DMS114 treated with DMSO at 0.1 percent for 48 hours (cell line): ENCODE measurements at regions not wholly inside any gene's neighbourhood (a gene's known extent, or its start where the extent isn't known, plus 50 kb on each side); places are given as distances from the start of the nearest gene placed in this dataset.
"Not testable (repeated sequence)": the region's sequence is repeated elsewhere in the genome, so short reads cannot be mapped to it uniquely, and the experiment has no call there.

Experiments used
- DNase-seq: peaks from one replicate; lab custom pipeline; 2025; ENCODE audit not compliant: unreplicated experiment; lab: John Stamatoyannopoulos, UW

DNA sequence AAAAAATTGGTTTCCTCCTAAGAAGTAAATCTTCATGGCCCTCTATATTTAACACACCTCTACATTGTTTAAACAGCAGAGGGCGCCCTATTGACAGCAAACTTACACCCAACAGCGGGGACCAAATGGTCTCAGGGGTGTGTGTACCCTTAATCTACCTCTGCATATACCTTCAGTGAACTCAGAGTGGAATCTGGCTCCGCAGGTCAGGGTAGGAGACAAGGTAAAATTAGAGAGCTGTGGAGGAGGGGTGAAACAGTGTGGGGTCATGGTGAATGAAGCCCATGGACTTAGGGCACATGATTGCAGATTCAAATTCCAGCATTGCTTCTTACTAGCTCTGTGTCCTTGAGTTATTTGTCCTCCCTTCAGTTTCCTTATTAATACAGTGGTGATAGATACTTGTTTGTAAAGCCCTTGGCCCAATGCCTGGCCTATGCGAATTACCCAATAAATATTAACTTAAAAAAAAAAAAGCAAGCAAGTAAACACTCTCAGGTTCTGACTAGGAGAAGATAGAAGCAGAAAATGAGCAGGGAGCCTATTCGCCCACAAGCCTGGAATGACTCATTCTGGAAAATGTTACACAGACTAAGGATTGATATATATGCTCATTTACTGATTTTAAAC, 122.9 kb downstream of the CAVIN4 start:
- DNase-seq: no peak

DNA sequence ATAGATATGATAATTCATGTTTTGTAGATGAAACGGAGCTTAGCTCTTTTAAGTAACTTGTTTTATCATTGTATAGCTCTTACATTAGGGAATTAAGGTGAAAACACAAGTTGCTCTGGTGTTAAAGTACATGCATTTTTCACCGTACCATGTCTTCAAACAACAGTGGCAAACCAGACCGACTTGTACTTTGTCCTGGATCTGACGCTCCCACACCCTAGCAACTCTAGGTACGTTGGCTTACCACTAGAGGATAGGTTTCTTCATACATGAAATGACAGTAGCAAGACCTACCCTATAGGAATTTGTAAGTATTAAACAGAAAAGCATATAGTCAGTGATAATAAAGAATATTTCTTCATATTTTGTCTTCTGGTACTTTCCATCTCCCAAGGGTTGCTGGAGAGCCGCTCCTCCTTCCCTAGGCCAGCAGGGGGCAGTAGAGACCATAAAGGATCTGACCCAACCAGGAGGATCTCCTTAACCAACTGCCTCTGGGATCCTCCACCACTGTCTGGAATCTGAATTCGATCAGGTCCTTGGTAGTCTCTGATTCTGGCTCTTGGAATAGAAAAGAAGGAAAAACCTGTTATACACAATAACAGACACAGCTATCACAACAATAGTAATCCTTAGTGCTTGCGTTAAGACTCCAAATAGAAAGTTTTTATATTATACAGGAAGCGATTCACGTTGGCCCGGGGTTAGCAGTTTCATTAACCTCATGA, 136.7 kb downstream of the CAVIN4 start:
- no peak for DNase-seq

DNA sequence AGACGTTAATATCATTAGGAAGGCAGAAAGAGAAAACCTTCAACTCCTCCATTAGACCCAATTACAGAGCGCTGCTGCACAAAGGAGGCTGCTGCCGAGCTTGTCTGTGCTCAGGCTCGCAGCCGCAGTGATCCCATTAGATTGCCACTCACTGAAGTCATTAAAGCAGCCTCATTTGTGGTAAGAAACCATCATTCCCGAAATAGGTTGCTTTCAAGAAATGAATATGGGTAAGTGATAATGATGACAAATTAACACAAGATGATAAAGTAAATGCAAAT, 137.2 kb downstream of the CAVIN4 start:
- DNase-seq: no peak

DNA sequence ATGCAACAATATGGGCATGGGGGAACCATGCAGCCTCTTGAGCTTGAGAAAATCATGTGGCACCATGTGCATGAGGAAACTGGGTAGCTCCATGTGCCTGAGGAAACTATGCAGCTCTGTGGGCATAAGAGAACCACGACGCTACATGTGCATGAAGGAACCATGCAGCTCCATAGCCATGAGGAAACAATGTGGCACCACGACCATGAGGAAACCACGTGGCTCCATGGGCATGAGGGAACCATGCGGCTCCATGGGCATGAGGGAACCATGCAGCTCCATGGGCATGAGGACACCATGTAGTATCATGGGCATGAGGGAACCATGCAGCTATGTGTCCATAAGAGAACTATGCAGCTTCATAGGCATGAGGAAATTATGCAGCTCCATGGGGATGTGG, 140.8 kb downstream of the CAVIN4 start:
- DNase-seq: no peak

DNA sequence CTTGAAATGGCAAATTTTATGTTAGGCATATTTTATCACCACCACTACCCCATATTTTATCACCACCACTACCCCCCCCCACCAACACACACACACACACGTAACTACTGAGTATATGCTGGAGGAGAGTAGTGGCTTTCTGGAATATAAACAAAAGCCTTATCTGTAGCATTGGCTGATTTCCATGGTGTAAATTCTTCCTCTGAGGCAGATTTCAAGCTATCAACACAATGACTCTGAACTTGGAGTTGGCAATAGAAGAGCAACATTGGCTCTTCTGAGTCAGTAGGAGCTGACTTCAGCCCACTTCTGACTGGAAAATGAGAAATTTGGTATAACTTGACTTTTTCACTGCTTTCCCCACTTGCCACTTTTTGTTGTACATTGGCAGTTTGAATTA, 143.0 kb downstream of the CAVIN4 start:
- no peak for DNase-seq

DNA sequence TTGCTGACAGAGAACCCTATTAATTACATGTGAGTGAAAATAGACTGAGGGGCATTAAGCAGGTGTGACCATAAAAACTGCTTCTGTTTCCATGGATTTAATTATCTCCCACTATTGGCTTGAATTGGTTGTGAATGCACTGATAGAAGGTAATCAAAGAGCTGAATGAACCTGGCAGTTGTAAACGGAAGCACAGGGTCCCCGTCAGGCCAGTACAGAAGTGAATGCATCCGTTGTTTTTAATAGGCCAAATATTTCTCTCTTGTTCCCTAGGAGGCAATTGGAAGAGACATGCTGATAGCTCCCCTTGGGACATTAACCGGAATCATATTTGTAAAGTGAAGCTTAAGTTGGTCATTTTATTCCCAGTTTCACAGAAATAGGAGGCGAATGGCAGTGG, 147.0 kb downstream of the CAVIN4 start:
- no peak for DNase-seq

DNA sequence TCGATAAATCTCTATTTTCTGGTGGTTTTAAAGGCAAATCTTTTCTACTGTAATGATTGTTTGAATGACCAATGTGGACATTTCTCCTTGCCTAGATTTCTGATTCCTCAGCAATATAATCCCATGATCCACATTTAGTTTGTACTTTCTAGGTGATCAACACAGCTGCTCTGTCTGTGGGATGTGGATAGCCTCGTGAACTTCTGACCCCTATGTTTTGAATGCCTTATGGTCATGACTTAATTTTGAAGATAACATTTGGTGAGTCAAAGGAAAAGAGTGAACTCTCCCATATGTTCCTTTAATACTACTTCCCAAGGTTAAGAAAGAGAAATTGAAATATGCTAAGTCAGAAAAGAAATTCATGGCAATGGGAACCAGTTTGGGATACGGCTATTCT, 147.5 kb downstream of the CAVIN4 start:
- DNase-seq: no peak

DNA sequence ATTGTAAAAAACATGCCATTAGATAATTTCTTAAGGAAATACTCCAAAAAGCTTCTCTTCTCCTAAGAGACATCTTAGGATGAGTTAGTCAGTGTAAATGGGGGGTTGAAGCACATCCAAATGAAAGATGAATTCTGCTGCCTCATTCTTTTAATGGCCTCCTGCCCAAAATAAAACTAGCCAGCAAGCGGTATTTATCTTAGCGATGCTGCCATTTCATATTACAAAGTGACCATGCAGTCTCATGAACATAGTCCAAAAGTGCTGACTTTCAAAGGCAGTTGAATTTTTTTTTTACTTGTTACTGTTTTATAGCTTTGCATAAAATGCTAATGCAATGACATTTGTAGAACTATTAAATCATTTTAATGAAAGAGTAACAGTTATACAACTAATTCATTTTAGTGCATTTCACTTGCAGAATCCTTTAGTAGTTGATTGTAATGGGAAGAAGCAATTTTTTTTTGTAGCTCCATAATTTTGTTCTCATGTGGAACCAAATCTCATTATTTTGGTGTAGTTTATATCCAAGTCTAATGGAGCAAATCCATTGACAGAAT, 151.5 kb downstream of the CAVIN4 start:
- DNase-seq: no peak

DNA sequence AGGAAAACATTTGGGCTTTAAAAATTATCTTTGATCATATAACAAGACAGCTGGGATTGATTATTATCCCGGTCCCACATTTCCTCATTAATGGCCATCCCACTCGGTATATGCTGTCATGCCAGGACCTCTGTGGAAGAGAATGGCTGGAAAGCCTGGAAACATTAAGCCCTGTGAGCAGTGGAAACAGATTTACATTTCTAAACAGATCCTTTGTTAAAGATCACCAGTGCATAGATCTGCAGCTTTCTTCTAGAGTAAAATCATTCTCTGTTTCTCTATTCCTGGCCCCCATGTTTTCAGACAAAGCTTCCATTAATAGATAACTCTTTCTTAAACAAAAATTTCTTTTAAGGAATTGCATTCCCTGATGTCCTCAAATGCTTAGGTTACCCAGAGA, 152.2 kb downstream of the CAVIN4 start:
- no peak for DNase-seq

DNA sequence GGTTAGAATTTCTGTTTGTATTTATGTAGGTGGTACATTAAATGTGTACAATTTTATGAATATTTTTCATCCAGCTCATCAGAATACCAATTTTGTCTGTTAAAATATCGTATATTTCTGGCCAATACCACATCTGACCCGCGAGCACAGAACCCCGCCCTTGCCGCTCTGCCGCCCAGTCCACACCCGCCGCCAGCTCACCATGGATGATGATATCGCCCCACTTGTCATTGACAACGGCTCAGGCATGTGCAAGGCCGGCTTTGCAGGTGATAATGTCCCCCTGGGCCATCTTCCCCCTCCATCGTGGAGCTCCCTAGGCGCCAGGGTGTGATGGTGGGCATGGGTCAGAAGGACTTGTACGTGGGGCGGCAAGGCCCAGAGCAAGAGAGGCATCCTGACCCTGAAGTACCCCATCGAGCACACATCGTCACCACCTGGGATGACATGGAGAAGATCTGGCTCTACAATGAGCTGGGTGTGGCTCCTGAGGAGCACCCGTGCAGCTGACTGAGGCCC, 153.2 kb downstream of the CAVIN4 start:
- no peak for DNase-seq

DNA sequence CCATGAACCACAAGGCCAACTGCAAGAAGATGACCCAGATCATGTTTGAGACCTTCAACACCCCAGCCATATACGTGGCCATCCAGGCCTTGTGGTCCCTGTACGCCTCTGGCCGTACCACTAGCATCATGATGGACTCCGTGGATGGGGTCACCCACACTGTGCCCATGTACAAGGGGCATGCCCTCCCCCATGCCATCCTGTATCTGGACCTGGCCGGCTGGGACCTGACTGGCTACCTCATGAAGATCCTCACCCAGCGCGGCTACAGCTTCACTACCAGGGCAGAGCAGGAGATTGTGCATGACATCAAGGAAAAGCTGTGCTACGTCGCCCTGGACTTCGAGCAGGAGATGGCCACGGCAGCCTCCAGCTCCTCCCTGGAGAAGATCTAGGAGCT, 153.7 kb downstream of the CAVIN4 start:
- DNase-seq: no peak

DNA sequence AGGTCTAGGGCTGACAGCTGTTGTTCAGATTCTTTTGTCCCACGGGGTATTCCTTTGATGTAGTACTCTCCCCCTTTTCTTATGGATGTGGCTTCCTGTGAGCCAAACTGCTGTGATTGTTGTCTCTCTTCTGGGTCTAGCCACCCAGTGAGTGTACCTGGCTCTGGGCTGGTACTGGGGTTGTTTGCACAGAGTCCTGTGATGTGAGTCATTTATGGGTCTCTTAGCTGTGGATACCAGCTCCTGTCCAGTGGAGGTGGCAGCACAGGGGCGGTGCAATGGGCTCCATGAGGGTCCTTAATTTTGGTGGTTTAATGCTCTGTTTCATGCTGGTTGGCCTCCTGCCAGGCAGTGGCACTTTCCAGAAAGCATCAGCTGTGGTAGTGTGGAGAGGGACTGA, 161.3 kb downstream of the CAVIN4 start:
- DNase-seq: no peak

DNA sequence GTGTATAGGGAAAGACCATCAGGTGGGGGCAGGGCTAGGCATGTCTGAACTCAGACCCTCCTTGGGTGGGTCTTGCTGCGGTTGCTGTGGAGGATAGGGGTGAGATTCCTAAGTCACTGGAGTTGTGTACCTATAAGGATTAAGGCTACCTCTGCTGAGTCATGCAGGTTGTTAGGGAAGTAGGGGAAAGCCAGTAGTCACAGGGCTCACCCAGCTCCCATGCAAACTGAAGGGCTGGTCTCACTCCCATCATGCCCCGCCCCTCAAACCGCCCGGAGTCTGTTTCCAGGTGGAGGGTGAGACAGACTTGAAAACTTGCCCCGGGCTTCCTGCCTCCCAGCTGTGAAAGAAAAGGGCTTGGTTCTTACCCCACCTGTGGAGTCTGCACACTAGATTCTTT, 161.8 kb downstream of the CAVIN4 start:
- no peak for DNase-seq

DNA sequence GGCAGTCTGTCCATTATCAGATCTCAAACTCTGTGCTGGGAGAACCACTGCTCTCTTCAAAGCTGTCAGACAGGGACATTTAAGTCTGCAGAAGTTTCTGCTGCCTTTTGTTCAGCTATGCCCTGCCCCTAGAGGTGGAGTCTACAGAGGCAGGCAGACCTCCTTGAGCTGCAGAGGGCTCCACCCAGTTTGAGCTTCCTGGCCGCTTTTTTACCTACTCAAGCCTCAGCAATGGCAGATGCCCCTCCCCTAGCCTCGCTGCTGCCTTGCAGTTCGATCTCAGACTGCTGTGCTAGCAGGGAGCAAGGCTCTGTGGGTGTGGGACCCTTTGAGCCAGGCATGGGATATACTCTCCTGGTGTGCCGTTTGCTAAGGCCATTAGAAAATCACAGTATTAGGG, 171.1 kb downstream of the CAVIN4 start:
- not testable (repeated sequence) for DNase-seq

DNA sequence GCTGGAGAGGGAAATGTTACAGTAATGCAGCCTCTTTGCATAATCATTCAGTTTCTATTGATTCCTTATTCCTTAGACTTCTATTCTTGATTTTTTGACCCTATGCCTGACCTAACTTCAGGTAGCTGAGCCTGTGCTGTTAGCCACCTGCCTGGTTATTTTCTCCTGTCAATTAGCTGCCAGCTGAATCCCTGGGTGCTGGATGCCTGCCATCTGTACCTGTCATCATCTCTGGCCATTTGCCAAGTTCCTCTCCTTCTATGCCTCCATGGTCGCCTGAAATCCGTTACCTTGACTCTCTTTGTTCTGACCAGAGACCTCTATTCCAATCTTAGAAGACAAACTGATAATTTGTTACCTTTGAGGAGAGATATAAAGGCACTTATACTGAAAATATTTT, 178.3 kb downstream of the CAVIN4 start:
- DNase-seq: no peak

DNA sequence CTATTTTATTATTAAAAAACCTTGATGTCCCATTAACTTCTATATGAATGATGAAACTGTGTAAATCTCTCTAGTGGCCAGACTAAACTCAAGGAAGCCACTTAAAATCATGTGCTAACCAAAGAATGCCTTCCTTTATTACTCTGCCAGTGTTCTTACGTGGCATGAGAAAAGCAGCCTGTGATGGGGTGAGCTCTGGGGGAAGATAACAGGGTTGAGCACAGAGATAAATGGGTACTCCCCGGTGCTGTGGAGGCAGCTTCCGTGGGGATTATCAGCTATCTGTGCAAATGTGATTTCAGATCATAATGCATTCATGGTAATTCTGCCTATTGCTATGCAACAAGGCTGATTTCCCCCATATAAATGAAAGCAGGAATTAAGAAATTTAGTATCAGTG, 181.3 kb downstream of the CAVIN4 start:
- DNase-seq: no peak

DNA sequence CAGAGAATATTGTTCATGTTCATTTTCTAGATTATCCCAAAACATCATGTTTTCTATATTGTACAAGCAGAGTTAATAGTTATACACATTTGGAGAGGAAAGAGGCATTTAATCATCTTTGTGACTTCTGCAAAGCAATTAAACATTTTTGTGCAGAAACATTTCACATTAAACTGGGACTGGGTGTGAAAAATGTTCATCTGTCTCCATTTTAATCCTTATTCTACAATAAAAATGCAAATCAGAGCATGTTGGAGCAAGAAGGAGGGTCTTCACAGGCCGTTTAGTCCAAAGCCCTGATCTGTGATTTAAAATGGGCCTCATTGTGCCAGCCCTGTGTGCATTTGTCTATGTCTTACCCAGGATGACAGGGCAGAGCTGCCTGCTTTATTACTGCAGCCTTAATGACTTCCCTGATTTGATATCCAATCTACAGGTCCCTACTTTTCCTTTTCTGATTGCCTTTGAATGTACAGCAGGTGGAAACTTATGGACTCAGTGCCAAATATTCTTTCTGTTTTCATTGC, 183.5 kb downstream of the CAVIN4 start:
- DNase-seq: no peak

DNA sequence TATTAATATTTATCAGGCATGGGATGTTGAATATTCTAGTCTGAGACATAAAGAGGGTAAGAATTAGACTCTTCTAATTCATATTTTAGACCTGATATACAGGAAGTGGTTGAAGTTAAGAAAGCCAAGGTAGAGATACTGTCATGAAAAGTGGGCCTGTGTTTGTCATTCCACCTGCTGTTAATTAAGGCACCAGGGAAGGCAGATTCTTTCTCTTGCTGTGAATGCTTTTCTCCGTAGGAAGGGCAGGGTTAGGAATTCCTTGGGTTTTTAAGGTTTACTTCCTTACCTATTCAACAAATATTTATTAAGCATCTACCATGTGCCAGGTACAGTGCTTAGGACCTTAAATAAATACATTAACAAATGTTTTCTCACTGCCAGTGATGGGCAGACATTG, 196.4 kb downstream of the CAVIN4 start:
- no peak for DNase-seq

DNA sequence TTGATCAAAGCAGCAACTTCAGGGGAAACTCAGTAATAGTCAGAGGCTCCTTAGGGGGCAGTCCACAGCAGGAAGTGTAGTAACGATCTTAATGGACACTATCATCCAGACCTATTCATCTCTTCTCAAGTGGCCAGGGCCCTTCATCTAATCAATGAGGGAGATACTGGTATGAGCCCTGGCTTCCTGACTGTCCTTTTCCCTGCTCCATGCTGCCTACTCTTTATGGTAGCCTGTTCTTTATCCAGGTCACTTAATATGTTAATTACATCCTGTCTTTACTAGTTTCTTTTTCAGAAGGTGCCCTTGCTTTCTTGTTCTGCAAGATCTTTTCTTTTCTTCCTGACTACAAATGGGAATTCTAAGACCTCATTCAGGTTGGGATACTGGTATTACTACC, 197.1 kb downstream of the CAVIN4 start:
- DNase-seq: no peak

DNA sequence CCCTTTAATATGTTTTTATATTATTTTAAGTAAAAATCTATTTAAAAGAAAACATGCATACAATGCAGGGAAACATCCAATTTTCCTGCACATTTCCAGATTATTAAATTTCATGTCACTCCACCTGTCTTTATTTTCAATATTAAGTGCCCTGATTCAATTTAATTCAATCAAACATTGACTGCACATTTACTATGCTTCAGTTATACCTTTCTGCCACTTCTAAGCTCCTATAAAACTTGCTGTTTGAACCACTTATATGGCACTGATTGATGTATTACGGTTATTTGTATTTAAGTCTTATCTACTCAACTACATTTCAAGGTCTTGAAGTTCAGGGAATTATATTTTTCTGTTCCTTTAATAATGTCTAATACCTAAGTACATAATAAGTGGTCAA, 198.0 kb downstream of the CAVIN4 start:
- no peak for DNase-seq

DNA sequence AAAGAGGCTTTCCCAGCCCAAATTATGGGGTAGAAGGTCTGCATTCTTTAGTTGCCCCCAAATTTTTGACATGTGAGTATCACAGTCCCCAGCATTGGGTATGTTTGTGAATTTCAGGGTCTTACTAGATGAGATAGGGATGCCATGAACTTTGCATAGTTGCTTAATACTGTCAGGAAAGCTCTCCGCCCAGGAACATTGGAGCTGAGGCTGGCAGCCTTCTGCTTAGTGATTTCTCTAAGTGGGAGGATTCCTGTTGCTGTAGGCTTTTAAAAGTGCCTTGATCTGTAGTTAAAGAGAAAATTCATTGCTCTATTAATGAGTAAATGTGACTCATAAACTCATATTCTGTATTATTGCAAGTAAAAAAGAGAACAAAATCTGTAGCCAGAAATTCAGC, 206.9 kb downstream of the CAVIN4 start:
- no peak for DNase-seq

DNA sequence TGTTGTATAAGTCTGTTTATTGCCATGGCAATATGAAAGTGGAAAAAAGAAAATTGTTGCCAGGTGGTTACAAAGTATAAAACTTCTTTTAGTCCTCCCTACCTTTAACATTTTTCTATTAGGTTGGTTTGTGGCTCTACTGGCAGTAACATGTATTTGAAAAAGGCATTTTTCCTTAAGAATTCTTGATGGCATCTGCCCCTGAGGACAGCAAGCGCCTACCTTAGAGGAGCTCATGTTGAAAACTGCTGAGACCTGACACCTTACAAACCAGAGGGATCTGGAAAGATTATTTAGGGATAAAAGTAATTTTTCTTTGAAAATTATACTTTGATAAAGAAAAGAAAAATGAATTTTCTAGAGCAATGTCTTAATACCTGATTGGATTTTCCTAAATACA, 208.1 kb downstream of the CAVIN4 start:
- DNase-seq: no peak
